Upper lobe of left lung (tissue), 6 donors: ENCODE measurements at regions not wholly inside any gene's neighbourhood (a gene's known extent, or its start where the extent isn't known, plus 50 kb on each side); places are given as distances from the start of the nearest gene placed in this dataset.
"Not testable (repeated sequence)": the region's sequence is repeated elsewhere in the genome, so short reads cannot be mapped to it uniquely, and the experiment has no call there.

ENCODE experiments used
- ATAC-seq, 2 donors: fragments of 200-7000 bp; cut with Tn5 transposase; one replicate each; pipeline ENCODE4 v1.9.1; 2022; ENCODE audit warnings: mild to moderate bottlenecking in 2 of 2, moderate library complexity in 2 of 2; ENCODE audit not compliant: low FRiP score in 2 of 2
- DNase-seq, 2 donors: peaks; one replicate each; pipeline ENCODE4 v3.0.0-alpha.2; 2019 to 2020
- H3K27ac ChIP-seq, 4 donors: fragments of 200-600 bp; sonication (generic); one replicate each; pipeline ENCODE4 v1.5.1; 2016 to 2019
- H3K27me3 ChIP-seq, 4 donors: fragments of 200-600 bp; sonication (generic); one replicate each; pipeline ENCODE4 v1.5.1; 2017 to 2019
- H3K36me3 ChIP-seq, 4 donors: fragments of 200-600 bp; sonication (generic); one replicate each; pipeline ENCODE4 v1.5.1; 2016 to 2019
- H3K4me1 ChIP-seq, 4 donors: fragments of 200-600 bp; sonication (generic); one replicate each; pipeline ENCODE4 v1.5.1; 2018 to 2019
- H3K4me3 ChIP-seq, 4 donors: fragments of 200-600 bp; sonication (generic); one replicate each; pipeline ENCODE4 v1.5.1; 2017 to 2019; ENCODE audit warnings: mild to moderate bottlenecking in 2 of 4, moderate library complexity in 1 of 4
- H3K9me3 ChIP-seq, 4 donors: fragments of 200-600 bp; sonication (generic); one replicate each; pipeline ENCODE4 v1.5.1; 2018 to 2019
- EP300 ChIP-seq, 4 donors: sonication (generic); formaldehyde crosslinking; IDR thresholded peaks; one replicate each; pipeline ENCODE4 v1.5.1; 2017; ENCODE audit warnings: antibody characterized with exemption in 4 of 4, control low read depth in 2 of 4
- POLR2A ChIP-seq, 4 donors: fragments of 450-650 bp; IDR thresholded peaks; one replicate each; pipeline ENCODE4 v1.5.1; 2016 to 2017; ENCODE audit warnings: antibody characterized with exemption in 4 of 4, mild to moderate bottlenecking in 2 of 4
- POLR2AphosphoS5 ChIP-seq, 2 donors: sonication (generic); formaldehyde crosslinking; IDR thresholded peaks; one replicate each; pipeline ENCODE4 v1.5.1; 2017; ENCODE audit warnings: antibody characterized with exemption in 2 of 2
- WGBS, 2 donors: methylation state at CpG; one replicate each; pipeline ENCODE4 v1.1.5; 2017 to 2018; 5-methylcytosine and 5-hydroxymethylcytosine counted together
- TF ChIP-seq, protein P1 (sequence below), 6 experiments: fragments of 450-650 bp in 4 of 6; fragments of 200-600 bp in 2 of 6; sonication (generic) in 2 of 6; IDR thresholded peaks; one replicate each; pipeline ENCODE4 v1.5.1; 2016 to 2019; ENCODE audit warnings: antibody characterized with exemption in 6 of 6
- donor health status: DM: no; HTN: no; CAD: no; lungs with moderate emphysema.
- donor health status: DM: no; HTN: yes; CAD: no; lungs with severe emphysema.

DNA sequence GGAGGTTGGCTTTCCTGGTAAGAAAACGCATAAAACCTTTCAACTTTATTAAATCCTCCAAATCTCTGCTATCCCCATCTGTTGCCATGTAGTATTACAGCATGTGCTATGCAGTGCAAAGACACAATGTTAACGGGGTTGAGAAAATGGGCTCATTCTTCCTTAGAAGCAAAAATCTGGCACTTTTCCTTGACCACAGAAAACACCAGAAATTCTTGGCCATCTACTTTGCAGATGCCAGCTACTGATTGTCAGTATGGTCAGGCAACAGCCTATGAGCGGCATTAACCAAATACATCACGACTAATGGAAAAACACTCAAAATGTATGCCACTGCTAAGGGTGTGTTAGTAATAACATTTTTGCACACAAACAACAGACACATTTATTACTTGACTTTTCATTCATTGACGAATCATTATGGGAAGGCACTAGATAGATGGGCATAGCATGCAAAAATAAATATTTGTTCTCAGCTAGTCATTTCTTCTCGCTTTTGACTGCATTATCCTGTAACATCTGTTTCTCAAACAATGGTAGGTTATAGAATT, 65.2 kb upstream of the CRIM1 start:
- ATAC-seq (no peak), DNase-seq (no peak)
- no peak overlapping the region for H3K4me3 ChIP-seq
- H3K27ac ChIP-seq: no peak overlapping the region
- TF ChIP-seq, protein P1, sequence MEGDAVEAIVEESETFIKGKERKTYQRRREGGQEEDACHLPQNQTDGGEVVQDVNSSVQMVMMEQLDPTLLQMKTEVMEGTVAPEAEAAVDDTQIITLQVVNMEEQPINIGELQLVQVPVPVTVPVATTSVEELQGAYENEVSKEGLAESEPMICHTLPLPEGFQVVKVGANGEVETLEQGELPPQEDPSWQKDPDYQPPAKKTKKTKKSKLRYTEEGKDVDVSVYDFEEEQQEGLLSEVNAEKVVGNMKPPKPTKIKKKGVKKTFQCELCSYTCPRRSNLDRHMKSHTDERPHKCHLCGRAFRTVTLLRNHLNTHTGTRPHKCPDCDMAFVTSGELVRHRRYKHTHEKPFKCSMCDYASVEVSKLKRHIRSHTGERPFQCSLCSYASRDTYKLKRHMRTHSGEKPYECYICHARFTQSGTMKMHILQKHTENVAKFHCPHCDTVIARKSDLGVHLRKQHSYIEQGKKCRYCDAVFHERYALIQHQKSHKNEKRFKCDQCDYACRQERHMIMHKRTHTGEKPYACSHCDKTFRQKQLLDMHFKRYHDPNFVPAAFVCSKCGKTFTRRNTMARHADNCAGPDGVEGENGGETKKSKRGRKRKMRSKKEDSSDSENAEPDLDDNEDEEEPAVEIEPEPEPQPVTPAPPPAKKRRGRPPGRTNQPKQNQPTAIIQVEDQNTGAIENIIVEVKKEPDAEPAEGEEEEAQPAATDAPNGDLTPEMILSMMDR (IDR thresholded peaks at IDR 0.05): no peak
- TF ChIP-seq POLR2AphosphoS5 (IDR thresholded peaks at IDR 0.05) (no peak), POLR2A (IDR thresholded peaks at IDR 0.05) (no peak), EP300 (IDR thresholded peaks at IDR 0.05) (no peak)
- no peaks in the 10 kb centered on the region for H3K36me3 ChIP-seq
- H3K27me3 ChIP-seq: no peaks in the 10 kb centered on the region
- H3K4me1 ChIP-seq: no peaks in the 10 kb centered on the region
- WGBS, 2 donors: 89 to 90% methylated on average over 6 of the region's 6 CpGs
- H3K9me3 ChIP-seq: no peaks in the 10 kb centered on the region

DNA sequence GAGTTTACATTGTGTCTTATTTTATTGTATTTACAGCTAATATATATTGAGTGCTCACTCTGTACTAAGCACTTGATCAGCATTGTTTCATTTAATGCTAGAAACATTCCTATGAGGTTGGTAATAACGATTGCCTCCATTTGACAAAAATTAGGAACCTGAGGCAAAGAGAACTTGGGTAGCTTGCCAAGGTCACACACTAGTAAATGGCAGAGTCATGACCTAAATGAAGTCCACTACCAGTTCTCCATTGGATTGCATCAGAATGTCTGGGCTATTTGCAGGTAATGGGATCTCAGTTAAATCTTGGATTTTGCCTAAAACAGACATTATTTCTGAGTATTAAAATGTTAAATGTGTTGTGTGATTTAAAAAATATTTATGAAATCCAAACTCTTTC, 65.8 kb upstream of the CRIM1 start:
- WGBS, 2 donors: 81 to 88% methylated on average over 1 of the region's 1 CpG
- Histone ChIP-seq H3K9me3 (no peaks in the 10 kb centered on the region), H3K4me1 (no peaks in the 10 kb centered on the region), H3K4me3 (no peak overlapping the region), H3K36me3 (no peaks in the 10 kb centered on the region), H3K27ac (no peak overlapping the region), H3K27me3 (no peaks in the 10 kb centered on the region)
- ATAC-seq: no peak
- TF ChIP-seq EP300 (IDR thresholded peaks at IDR 0.05): no peak
- TF ChIP-seq, protein P1 (IDR thresholded peaks at IDR 0.05): no peak
- TF ChIP-seq POLR2A (IDR thresholded peaks at IDR 0.05): no peak
- TF ChIP-seq POLR2AphosphoS5 (IDR thresholded peaks at IDR 0.05): no peak
- DNase-seq: no peak

DNA sequence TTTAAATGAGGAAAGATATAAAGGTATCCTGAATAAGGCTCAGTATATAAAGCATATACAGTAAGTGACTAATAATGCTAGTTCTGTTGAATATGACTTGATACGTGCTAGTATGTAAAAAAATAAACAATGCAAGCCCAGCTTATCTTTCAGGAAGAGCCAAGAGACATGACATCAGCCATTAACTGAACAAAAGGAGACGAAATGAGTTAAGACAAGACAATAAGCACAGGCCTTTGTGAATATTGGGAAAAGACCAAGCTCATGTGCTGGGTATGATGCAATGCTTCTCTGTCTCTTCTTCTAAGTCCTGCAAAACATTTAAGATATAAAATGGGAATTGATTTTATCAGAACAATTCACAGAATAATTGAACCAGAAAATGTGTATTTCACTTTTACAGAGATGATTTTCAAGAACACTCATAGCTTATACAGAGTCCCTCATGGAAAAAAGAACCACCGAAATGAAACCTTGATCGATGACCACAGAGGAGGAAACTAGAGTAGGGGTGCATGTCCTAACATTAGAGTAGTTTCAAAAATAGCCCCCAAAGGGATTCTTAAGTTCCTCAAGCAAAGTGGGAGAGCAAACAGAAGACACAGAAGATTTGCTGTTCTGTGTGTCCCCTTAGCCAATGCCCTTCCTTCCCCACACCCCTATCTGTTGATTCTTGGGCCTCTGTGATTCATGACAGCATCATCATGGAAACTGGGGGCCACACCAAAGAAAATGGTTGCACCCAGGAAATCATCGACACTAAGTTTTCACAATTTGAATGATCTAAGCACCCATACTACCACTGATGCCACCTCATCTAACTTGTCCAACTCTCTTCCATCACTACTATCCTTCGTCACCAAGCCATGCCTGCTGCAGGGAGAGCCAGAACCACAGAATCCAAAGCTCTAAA, 68.0 kb upstream of the CRIM1 start:
- no peak for TF ChIP-seq POLR2A (IDR thresholded peaks at IDR 0.05)
- no peak for TF ChIP-seq EP300 (IDR thresholded peaks at IDR 0.05)
- TF ChIP-seq, protein P1 (IDR thresholded peaks at IDR 0.05): no peak
- TF ChIP-seq POLR2AphosphoS5 (IDR thresholded peaks at IDR 0.05): no peak
- no peak overlapping the region for H3K4me3 ChIP-seq
- H3K4me1 ChIP-seq: no peaks in the 10 kb centered on the region
- WGBS, 2 donors: 72 to 79% methylated on average over 6 of the region's 6 CpGs
- no peaks in the 10 kb centered on the region for H3K9me3 ChIP-seq
- DNase-seq (no peak), ATAC-seq (no peak)
- no peak overlapping the region for H3K27ac ChIP-seq
- no peaks in the 10 kb centered on the region for H3K27me3 ChIP-seq
- H3K36me3 ChIP-seq: no peaks in the 10 kb centered on the region

GRCh38 chr2:36279506-36279905, 76.1 kb upstream of the CRIM1 start:
- WGBS, 2 donors: 66 to 68% methylated on average over 7 of the region's 7 CpGs
- not testable (repeated sequence) for H3K9me3 ChIP-seq, H3K27me3 ChIP-seq, H3K4me1 ChIP-seq, DNase-seq, H3K36me3 ChIP-seq, H3K4me3 ChIP-seq, ATAC-seq, H3K27ac ChIP-seq

GRCh38 chr2:36277881-36278523, 77.6 kb upstream of the CRIM1 start:
- Histone ChIP-seq H3K4me3 (no peak overlapping the region), H3K27ac (no peak overlapping the region), H3K36me3 (no peaks in the 10 kb centered on the region), H3K4me1 (no peaks in the 10 kb centered on the region), H3K27me3 (no peaks in the 10 kb centered on the region), H3K9me3 (no peaks in the 10 kb centered on the region)
- TF ChIP-seq EP300 (IDR thresholded peaks at IDR 0.05) (no peak), POLR2A (IDR thresholded peaks at IDR 0.05) (no peak), POLR2AphosphoS5 (IDR thresholded peaks at IDR 0.05) (no peak)
- TF ChIP-seq, protein P1 (IDR thresholded peaks at IDR 0.05): no peak
- ATAC-seq (no peak), DNase-seq (no peak)
- 62 to 68% methylated on average over 2 of the region's 2 CpGs for WGBS, 2 donors
